ENCODE measurements at regions not wholly inside any gene's neighbourhood (a gene's known extent, or its start where the extent isn't known, plus 50 kb on each side); places are given as distances from the start of the nearest gene placed in this dataset.

- Histone ChIP-seq H3K27me3 (peaks cover 0 to 45% (median 4%) of the 10 kb centered on the region in 3 donors), H3K9me3 (peaks cover 0 to 7% (median 3%) of the 10 kb centered on the region in 4 donors), H3K4me3 (no peak overlapping the region), H3K36me3 (no peaks in the 10 kb centered on the region), H3K4me1 (peaks cover 6 to 13% (median 9%) of the 10 kb centered on the region in 4 donors), H3K27ac (no peak overlapping the region)
- no peak for DNase-seq
- intact Hi-C loops (cut with DNase I; ENCODE audit: low total_unique reads) = no loop called here
- TF ChIP-seq CTCF (IDR thresholded peaks at IDR 0.05) = no peak
- TF ChIP-seq POLR2A (IDR thresholded peaks at IDR 0.05) = no peak
- no peak for TF ChIP-seq POLR2AphosphoS5 (IDR thresholded peaks at IDR 0.05)
- no peak for TF ChIP-seq EP300 (IDR thresholded peaks at IDR 0.05)
- WGBS, 5 donors = 75 to 92% (median 77%) methylated on average over 1 of the region's 1 CpG
Measured at GRCh38 chr7:98469088-98469487, 68.2 kb upstream of the BAIAP2L1 start.

DNA sequence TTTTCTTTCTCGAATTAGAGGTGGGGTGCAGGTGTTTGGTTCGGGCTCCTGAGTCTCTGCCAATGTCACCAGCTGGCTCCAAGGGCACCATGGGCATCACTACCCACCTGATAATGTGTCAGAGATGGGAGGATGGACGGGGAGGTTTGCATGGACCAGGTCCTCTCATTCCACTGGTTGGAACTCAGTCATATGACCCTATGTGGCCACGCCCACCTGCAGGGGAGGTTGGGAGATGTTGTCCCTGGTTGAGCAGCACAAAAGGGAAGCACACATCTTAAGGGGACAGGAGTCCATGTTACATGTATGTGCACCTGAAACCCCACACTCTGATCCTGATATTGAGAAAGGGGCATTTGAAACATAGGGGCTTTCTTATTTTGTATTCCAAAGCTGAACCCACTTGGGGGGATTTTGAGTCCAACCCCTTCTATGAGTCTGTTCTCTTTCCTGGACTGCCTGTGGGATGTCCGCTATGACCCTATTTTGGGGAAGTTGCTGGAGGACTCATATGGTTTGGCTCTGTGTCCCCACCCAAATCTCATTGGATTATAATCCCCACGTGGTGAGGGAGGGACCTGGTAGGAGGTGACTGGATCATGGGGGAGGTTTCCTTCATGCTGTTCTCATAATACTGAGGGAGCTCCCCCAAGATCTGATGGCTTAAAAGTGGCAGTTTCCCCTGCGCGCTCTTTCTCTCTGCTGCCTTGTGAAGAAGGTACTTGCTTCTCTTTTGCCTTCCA lies 66.9 kb upstream of the BAIAP2L1 start:
- Histone ChIP-seq H3K4me1 (peaks cover 6 to 13% (median 9%) of the 10 kb centered on the region in 4 donors), H3K36me3 (no peaks in the 10 kb centered on the region), H3K9me3 (peaks cover 0 to 7% (median 3%) of the 10 kb centered on the region in 4 donors), H3K4me3 (no peak overlapping the region), H3K27ac (no peak overlapping the region), H3K27me3 (peaks cover 0 to 45% (median 4%) of the 10 kb centered on the region in 3 donors)
- intact Hi-C loops (cut with DNase I; ENCODE audit: low total_unique reads) = no loop called here
- no peak for DNase-seq
- TF ChIP-seq POLR2AphosphoS5 (IDR thresholded peaks at IDR 0.05) (no peak), EP300 (IDR thresholded peaks at IDR 0.05) (no peak), POLR2A (IDR thresholded peaks at IDR 0.05) (no peak), CTCF (IDR thresholded peaks at IDR 0.05) (no peak)
- WGBS, 5 donors = 76 to 81% (median 76%) methylated on average over 7 to 8 of the region's 8 CpGs

DNA sequence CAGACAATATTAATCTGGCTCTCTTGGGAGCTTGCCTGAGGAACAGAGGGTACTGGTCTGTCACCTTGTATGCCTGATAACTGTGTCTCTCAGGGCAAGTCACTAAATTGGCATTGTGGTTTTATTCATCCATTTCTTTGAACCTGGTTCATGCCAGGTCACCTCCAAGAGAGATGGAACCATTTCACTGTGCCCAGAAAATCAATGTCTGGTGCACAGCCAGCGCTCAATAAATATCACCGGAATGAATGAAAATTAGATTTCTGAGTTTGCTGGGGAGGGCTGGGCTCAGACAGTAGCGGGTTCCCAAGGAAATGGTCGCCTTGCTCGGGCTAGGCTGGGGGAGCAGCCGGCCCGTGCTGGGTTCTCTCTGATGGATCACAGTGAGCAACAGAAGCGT lies 64.1 kb upstream of the BAIAP2L1 start:
- Histone ChIP-seq H3K4me1 (no peaks in the 10 kb centered on the region), H3K4me3 (no peak overlapping the region), H3K36me3 (no peaks in the 10 kb centered on the region), H3K27ac (no peak overlapping the region), H3K9me3 (peaks cover 0 to 7% (median 3%) of the 10 kb centered on the region in 4 donors), H3K27me3 (peaks cover 0 to 19% (median 0%) of the 10 kb centered on the region in 3 donors)
- 74 to 85% (median 78%) methylated on average over 8 of the region's 8 CpGs for WGBS, 5 donors
- no peak for DNase-seq
- TF ChIP-seq EP300 (IDR thresholded peaks at IDR 0.05) (no peak), CTCF (IDR thresholded peaks at IDR 0.05) (no peak), POLR2A (IDR thresholded peaks at IDR 0.05) (no peak), POLR2AphosphoS5 (IDR thresholded peaks at IDR 0.05) (no peak)
- intact Hi-C loops (cut with DNase I; ENCODE audit: low total_unique reads) = no loop called here

GRCh38 chr7:98464558-98464940 lies 63.7 kb upstream of the BAIAP2L1 start:
- peaks cover 0 to 7% (median 3%) of the 10 kb centered on the region in 4 donors for H3K9me3 ChIP-seq
- peak in 1 of 2 donors; percentile 21 for DNase-seq
- no peaks in the 10 kb centered on the region for H3K36me3 ChIP-seq
- no peak overlapping the region for H3K27ac ChIP-seq
- intact Hi-C loops (cut with DNase I; ENCODE audit: low total_unique reads) = no loop called here
- H3K4me3 ChIP-seq = no peak overlapping the region
- 69 to 85% (median 78%) methylated on average over 4 of the region's 4 CpGs for WGBS, 5 donors
- peaks cover 0 to 15% (median 0%) of the 10 kb centered on the region in 3 donors for H3K27me3 ChIP-seq
- no peaks in the 10 kb centered on the region for H3K4me1 ChIP-seq
- no peak for TF ChIP-seq POLR2A (IDR thresholded peaks at IDR 0.05)
- no peak for TF ChIP-seq POLR2AphosphoS5 (IDR thresholded peaks at IDR 0.05)
- no peak for TF ChIP-seq EP300 (IDR thresholded peaks at IDR 0.05)
- no peak for TF ChIP-seq CTCF (IDR thresholded peaks at IDR 0.05)

All from stomach (tissue), 8 donors.